Fibroblast of the aortic adventitia (primary cell): ENCODE measurements at regions not wholly inside any gene's neighbourhood (a gene's known extent, or its start where the extent isn't known, plus 50 kb on each side); places are given as distances from the start of the nearest gene placed in this dataset.
"Not testable (repeated sequence)": the region's sequence is repeated elsewhere in the genome, so short reads cannot be mapped to it uniquely, and the experiment has no call there.

ENCODE experiments used
- DNase-seq: peaks from one replicate; pipeline ENCODE4 v3.0.0-alpha.2; 2010; ENCODE audit warnings: low read depth
- H3K4me3 ChIP-seq: 2 replicates; pipeline ENCODE4 v1.5.1; 2011; ENCODE audit warnings: low read depth, mild to moderate bottlenecking, control low read depth, low read length, moderate library complexity
- TF ChIP-seq, protein P1 (sequence below): IDR thresholded peaks from 2 replicates; pipeline ENCODE4 v1.5.1; 2011; ENCODE audit warnings: mild to moderate bottlenecking, low read length, control low read depth, inconsistent platforms; ENCODE audit not compliant: insufficient read depth

DNA sequence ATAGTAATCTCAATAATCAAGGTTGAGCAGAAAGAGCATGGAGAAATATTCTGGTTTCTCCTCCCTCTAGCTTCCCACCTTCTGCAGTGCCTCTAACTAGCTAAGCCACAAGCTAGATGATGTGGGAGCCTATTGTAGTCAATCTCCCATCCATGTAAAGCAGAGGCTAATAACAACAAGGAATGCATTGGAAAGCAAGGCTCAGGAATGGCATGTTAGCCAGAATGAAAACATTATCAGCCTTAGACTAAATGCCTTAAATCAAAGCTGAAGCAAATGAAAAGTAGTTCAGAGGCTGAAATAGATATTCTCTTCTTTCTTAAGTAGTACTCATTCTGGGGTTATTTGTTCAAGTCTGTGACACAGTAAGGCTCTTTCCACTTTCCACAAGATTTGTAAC lies 350.3 kb upstream of the DPPA4 start:
- TF ChIP-seq, protein P1, sequence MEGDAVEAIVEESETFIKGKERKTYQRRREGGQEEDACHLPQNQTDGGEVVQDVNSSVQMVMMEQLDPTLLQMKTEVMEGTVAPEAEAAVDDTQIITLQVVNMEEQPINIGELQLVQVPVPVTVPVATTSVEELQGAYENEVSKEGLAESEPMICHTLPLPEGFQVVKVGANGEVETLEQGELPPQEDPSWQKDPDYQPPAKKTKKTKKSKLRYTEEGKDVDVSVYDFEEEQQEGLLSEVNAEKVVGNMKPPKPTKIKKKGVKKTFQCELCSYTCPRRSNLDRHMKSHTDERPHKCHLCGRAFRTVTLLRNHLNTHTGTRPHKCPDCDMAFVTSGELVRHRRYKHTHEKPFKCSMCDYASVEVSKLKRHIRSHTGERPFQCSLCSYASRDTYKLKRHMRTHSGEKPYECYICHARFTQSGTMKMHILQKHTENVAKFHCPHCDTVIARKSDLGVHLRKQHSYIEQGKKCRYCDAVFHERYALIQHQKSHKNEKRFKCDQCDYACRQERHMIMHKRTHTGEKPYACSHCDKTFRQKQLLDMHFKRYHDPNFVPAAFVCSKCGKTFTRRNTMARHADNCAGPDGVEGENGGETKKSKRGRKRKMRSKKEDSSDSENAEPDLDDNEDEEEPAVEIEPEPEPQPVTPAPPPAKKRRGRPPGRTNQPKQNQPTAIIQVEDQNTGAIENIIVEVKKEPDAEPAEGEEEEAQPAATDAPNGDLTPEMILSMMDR, result no peak
- no peak overlapping the region for H3K4me3 ChIP-seq
- DNase-seq, result no peak

DNA sequence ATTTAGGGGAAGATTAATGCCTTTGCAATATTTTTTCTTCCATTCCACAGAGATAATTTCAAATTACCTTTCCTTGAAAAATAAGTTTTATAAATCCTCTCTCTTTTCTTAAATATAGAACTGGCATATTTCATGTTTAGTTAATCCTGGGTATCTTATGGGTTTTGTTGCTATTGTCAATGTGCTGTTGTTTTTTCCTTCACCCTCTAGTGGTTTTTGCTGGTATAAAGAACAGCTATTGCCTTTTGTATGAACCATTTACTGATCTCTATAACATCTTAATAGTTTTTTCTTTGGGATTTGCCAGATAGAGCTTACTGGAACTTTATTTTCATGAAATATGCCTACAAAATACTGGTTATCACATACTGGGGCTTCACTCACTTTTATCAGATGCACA lies 359.6 kb upstream of the DPPA4 start:
- no peak for DNase-seq
- H3K4me3 ChIP-seq, result no peak overlapping the region
- TF ChIP-seq, protein P1, result no peak

DNA sequence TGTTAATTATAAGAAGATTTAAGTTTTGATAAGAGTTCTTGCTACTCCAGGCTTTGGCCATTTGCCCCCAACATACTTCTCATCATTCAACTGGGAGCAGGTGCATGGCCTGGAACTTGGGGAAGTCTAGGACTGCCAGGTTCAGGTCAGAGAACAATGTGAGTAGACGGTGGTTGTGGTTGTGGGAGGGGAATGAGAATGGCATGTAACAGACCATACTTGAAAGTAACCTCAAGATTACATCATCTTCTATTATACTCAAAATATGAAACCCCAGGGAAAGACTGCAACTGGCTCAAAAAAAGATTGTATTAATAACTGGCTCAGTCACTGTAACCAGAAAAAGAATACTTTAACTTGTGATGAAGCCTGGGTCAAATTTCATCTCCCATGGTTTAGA lies 364.9 kb upstream of the DPPA4 start:
- DNase-seq, result peak; percentile 41
- TF ChIP-seq, protein P1, result no peak
- H3K4me3 ChIP-seq, result no peak overlapping the region

DNA sequence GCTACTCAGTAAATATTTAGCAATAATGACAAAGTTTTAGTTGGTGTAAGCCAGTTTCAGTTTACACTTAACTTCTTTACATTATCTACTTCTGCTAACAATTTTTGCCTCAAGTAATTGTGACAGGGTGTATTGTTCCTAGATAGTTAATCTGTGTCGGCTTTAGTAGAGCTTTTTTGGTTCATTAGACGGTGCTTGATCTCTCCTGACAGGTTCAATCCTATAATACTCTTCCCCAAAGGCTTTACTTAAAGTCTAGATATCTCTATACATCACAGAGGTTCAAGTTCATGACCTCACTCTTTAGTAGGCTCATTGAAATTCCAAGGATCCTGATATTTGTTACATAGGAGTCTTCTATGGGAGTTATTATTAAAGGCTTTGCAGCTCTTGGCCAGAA lies 365.6 kb upstream of the DPPA4 start:
- TF ChIP-seq, protein P1, result no peak
- DNase-seq, result no peak
- no peak overlapping the region for H3K4me3 ChIP-seq

DNA sequence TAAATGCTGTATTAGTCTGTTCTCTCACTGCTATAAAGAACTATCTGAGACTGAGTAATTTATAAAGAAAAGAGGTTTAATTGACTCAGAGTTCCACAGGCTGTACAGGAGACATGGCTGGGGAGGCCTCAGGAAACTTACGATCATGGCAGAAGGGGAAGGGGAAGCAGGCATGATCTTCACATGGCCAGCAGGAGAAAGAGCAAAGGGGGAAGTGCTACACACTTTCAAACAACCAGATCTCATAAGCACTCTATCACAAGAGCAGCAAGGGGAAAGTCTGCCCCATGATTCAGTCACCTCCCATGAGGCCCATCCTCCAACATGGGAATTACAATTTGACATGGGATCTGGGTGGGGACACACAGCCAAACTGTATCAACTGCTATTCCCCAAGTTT lies 367.8 kb upstream of the DPPA4 start:
- DNase-seq, H3K4me3 ChIP-seq: not testable (repeated sequence)

DNA sequence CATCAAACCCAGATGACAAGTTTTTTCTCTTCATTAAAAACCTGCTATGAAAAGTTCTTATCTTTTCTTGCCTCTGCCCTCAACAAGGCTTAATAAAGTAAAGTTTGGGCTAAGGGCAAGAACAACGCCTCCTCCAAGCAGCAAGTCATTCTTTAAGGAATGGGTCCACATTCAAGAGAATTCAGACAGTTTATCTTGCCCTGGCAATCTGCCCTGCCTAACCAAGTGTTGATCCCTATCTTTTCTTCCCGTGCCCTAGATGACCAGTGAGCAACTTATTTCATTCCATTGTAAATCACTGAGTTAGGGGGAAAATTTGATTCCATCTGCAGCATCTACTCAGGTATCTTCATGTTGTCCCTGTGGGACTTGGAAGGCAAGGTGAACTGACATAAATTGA lies 370.3 kb upstream of the DPPA4 start:
- H3K4me3 ChIP-seq, result no peak overlapping the region
- no peak for DNase-seq

DNA sequence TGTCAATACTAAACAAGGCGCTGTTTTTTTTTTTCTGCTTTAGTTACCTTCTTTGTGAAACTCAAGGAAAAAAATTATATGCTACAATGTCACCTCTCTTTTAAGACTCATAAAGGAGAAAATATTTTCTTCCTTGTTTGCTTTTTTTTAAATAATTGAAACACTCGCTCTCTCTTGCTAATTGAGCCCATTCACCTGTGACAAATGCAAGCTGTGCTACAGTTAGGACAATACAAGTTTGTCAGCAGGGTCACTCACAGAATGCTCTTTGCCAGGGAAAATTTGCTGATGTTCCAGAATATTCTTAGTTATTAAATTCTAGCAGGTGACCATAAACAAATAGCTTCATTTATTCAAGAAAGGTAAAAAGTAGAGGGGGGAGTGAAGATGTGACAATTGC lies 375.9 kb upstream of the DPPA4 start:
- H3K4me3 ChIP-seq, result no peak overlapping the region
- TF ChIP-seq, protein P1, result no peak
- no peak for DNase-seq

More for the DNA sequence above, 370.3 kb upstream of the DPPA4 start:
- TF ChIP-seq, protein P1, result no peak
